Endothelial cell of umbilical vein (primary cell): ENCODE measurements at regions not wholly inside any gene's neighbourhood (a gene's known extent, or its start where the extent isn't known, plus 50 kb on each side); places are given as distances from the start of the nearest gene placed in this dataset.

Experiments used
- BruUV-seq: library from RNA; stranded (reverse); fragments of 400-500 nt; replicated peaks from 2 replicates; lab custom pipeline; 2021; lab: Mats Ljungman, UMichigan
- CTCF ChIA-PET: fragments of 300-600, 350-600 bp; sonication (Branson Sonifier 250); formaldehyde crosslinking; loops from one replicate; lab custom pipeline; 2021; ENCODE audit warnings: antibody characterized with exemption, inconsistent platforms; lab: Charles Lee
- POLR2A ChIA-PET: fragments of 300-600, 350-600 bp; sonication (Branson Sonifier 250); formaldehyde crosslinking; loops from one replicate; lab custom pipeline; 2021; ENCODE audit warnings: antibody characterized with exemption, inconsistent platforms; lab: Charles Lee
- DNase-seq: peaks from one replicate; pipeline ENCODE4 v3.0.0-alpha.2; 2011; ENCODE audit warnings: low read depth, low spot score
- FAIRE-seq: peaks from 2 replicates; lab custom pipeline; 2011; peaks lifted over from hg19 to GRCh38; lab: Jason Lieb, UNC
- H2AFZ ChIP-seq: 2 replicates; pipeline ENCODE4 v1.6.0; 2012; ENCODE audit warnings: low read depth, low read length, control low read depth, inconsistent platforms
- H3K27ac ChIP-seq: 2 replicates; pipeline ENCODE4 v1.5.1; 2011; ENCODE audit warnings: low read depth, mild to moderate bottlenecking, control low read depth, low read length, moderate library complexity; ENCODE audit not compliant: insufficient read depth
- H3K27me3 ChIP-seq, 2 experiments: 2 replicates each; pipeline versions ENCODE4 v1.6.0 to v1.6.1; 2011; ENCODE audit warnings: low read length in 2 of 2, mixed read lengths in 1 of 2; ENCODE audit not compliant: control insufficient read depth in 2 of 2, insufficient read depth in 2 of 2
- H3K36me3 ChIP-seq, 2 experiments: 2 replicates in 1 of 2; 3 replicates in 1 of 2; pipeline ENCODE4 v1.5.1; 2011; ENCODE audit warnings: low read length in 2 of 2, mild to moderate bottlenecking in 1 of 2, moderate library complexity in 1 of 2; ENCODE audit not compliant: control insufficient read depth in 2 of 2, insufficient read depth in 2 of 2; ENCODE audit errors: extremely low read depth in 1 of 2
- H3K4me1 ChIP-seq: 3 replicates; pipeline ENCODE4 v1.5.1; 2011; ENCODE audit warnings: mild to moderate bottlenecking, low read length; ENCODE audit not compliant: control insufficient read depth, insufficient read depth; ENCODE audit errors: extremely low read depth
- H3K4me2 ChIP-seq: 2 replicates; pipeline ENCODE4 v1.6.1; 2011; ENCODE audit warnings: low read length, control low read depth, mixed read lengths; ENCODE audit not compliant: insufficient read depth
- H3K4me3 ChIP-seq, 3 experiments: fragments of 200-600 bp in 1 of 3; sonication (generic), shearing (Covaris generic) in 1 of 3; replicated peaks in 1 of 3; 2 replicates each; pipeline ENCODE4 v1.5.1; 2011 to 2016; ENCODE audit warnings: control low read depth in 3 of 3, low read length in 3 of 3, mild to moderate bottlenecking in 2 of 3, inconsistent platforms in 1 of 3, low read depth in 1 of 3, moderate library complexity in 1 of 3; ENCODE audit not compliant: insufficient read depth in 1 of 3
- H3K79me2 ChIP-seq: 2 replicates; pipeline ENCODE4 v1.6.0; 2012; ENCODE audit warnings: low read length, inconsistent platforms; ENCODE audit not compliant: control insufficient read depth, insufficient read depth
- H3K9ac ChIP-seq: replicated peaks from 2 replicates; pipeline ENCODE3; 2011; ENCODE audit warnings: low read length, control low read depth; ENCODE audit not compliant: insufficient read depth; ENCODE audit errors: extremely low read depth
- H3K9me1 ChIP-seq: replicated peaks from 3 replicates; pipeline ENCODE4 v1.6.0; 2011; ENCODE audit warnings: mild to moderate bottlenecking, low read length; ENCODE audit not compliant: control insufficient read depth, insufficient read depth; ENCODE audit errors: extremely low read depth
- H3K9me3 ChIP-seq: replicated peaks from 2 replicates; pipeline ENCODE4 v1.5.1; 2012; ENCODE audit warnings: low read length, inconsistent platforms; ENCODE audit not compliant: control insufficient read depth, insufficient read depth
- H4K20me1 ChIP-seq: replicated peaks from 2 replicates; pipeline ENCODE3; 2011; ENCODE audit warnings: mild to moderate bottlenecking, low read length; ENCODE audit not compliant: control insufficient read depth, insufficient read depth; ENCODE audit errors: extremely low read depth
- MYC ChIP-seq: IDR thresholded peaks from one replicate; pipeline ENCODE4 v1.6.1; 2011; ENCODE audit warnings: mild to moderate bottlenecking, low read depth, low read length
- POLR2A ChIP-seq: IDR thresholded peaks from 2 replicates; pipeline ENCODE4 v1.6.1; 2012; ENCODE audit warnings: low read depth, mild to moderate bottlenecking, control low read depth, low read length
- POLR2AphosphoS5 ChIP-seq: IDR thresholded peaks from 2 replicates; pipeline ENCODE4 v1.6.1; 2012; ENCODE audit warnings: low read depth, mild to moderate bottlenecking, control low read depth, low read length, moderate library complexity; ENCODE audit not compliant: insufficient read depth
- dilution Hi-C: fragments of 300-500 bp; cut with MboI; formaldehyde crosslinking; loops from one replicate; pipeline ENCODE4 v1.15.0; 2019; ENCODE audit warnings: low sequenced_read_pairs; ENCODE audit not compliant: extremely low pct_ligation_motif_present
- intact Hi-C: fragments of 100-400 bp; cut with micrococcal nuclease; formaldehyde crosslinking; loops from one replicate; pipeline ENCODE4 v1.10.0; 2022
- TF ChIP-seq, protein P1 (sequence below), 2 donors: IDR thresholded peaks; 1 replicate in 1 of 2; 2 replicates in 1 of 2; pipeline ENCODE4 v1.5.1; 2011; ENCODE audit warnings: low read length in 2 of 2, mild to moderate bottlenecking in 2 of 2, moderate library complexity in 2 of 2, control low read depth in 1 of 2, inconsistent platforms in 1 of 2, low read depth in 1 of 2; ENCODE audit not compliant: insufficient read depth in 1 of 2; ENCODE audit errors: extremely low read depth in 1 of 2
- TF ChIP-seq, protein P2 (sequence below): IDR thresholded peaks from 2 replicates; pipeline ENCODE4 v1.6.1; 2011; ENCODE audit not compliant: insufficient read depth, insufficient read length

DNA sequence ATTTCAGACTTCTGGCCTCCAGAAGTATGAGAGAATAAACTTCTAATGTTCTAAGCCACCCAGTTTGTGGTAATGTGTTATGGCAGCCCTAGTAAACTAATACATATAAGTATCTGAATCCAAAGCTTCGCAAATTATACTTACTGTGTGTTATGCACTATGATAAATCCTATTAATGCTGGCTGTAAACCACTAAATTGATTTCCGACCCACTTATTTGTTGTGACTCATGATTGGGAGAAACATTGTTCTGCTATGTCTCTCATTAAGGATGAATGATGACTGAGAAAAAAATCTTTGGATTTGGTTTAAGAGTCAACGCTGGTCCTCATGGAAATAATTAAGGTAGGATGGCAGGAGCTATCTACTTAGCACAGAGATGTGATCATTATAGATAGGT lies 62.0 kb downstream of the FZD4 start:
- no TSS peak for BruUV-seq
- DNase-seq (no peak), FAIRE-seq (no peak)
- no peaks in the 10 kb centered on the region for H3K79me2 ChIP-seq
- intact Hi-C loops: no loop called here
- dilution Hi-C loops: no loop called here
- TF ChIP-seq, protein P1, sequence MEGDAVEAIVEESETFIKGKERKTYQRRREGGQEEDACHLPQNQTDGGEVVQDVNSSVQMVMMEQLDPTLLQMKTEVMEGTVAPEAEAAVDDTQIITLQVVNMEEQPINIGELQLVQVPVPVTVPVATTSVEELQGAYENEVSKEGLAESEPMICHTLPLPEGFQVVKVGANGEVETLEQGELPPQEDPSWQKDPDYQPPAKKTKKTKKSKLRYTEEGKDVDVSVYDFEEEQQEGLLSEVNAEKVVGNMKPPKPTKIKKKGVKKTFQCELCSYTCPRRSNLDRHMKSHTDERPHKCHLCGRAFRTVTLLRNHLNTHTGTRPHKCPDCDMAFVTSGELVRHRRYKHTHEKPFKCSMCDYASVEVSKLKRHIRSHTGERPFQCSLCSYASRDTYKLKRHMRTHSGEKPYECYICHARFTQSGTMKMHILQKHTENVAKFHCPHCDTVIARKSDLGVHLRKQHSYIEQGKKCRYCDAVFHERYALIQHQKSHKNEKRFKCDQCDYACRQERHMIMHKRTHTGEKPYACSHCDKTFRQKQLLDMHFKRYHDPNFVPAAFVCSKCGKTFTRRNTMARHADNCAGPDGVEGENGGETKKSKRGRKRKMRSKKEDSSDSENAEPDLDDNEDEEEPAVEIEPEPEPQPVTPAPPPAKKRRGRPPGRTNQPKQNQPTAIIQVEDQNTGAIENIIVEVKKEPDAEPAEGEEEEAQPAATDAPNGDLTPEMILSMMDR (IDR thresholded peaks at IDR 0.05; ENCODE audit: extremely low read depth in 1 of 2, insufficient read depth in 1 of 2, low read depth in 1 of 2, low read length in 2 of 2): no peak
- TF ChIP-seq POLR2A: no peak
- no peak for TF ChIP-seq MYC
- TF ChIP-seq, protein P2, sequence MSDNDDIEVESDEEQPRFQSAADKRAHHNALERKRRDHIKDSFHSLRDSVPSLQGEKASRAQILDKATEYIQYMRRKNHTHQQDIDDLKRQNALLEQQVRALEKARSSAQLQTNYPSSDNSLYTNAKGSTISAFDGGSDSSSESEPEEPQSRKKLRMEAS: no peak
- TF ChIP-seq POLR2AphosphoS5: no peak
- H3K4me2 ChIP-seq: no peak overlapping the region
- no peak overlapping the region for H2AFZ ChIP-seq
- no peaks in the 10 kb centered on the region for H3K27me3 ChIP-seq
- H3K9me3 ChIP-seq: no peaks in the 10 kb centered on the region
- H3K4me1 ChIP-seq: peaks cover 7% of the 10 kb centered on the region
- ChIA-PET POLR2A (no interaction called here), CTCF (interaction anchor here (0.7 to 1.9 kb wide), 2 partner anchors 15 to 23 kb away, joined by 3 to 4 read pairs; no protein-coding TSS in a partner anchor)
- H4K20me1 ChIP-seq: no peaks in the 10 kb centered on the region
- no peaks in the 10 kb centered on the region for H3K9me1 ChIP-seq
- H3K27ac ChIP-seq: no peak overlapping the region
- H3K9ac ChIP-seq: no peak overlapping the region
- no peak overlapping the region for H3K4me3 ChIP-seq
- H3K36me3 ChIP-seq: peaks cover 0 to 1% of the 10 kb centered on the region in 2 experiments
